Gastrocnemius medialis (tissue), 4 donors: ENCODE measurements at regions not wholly inside any gene's neighbourhood (a gene's known extent, or its start where the extent isn't known, plus 50 kb on each side); places are given as distances from the start of the nearest gene placed in this dataset.

Experiments
- POLR2A ChIP-seq, 2 donors: fragments of 450-650 bp; IDR thresholded peaks; one replicate each; pipeline ENCODE4 v1.6.1; 2017; ENCODE audit warnings: antibody characterized with exemption in 2 of 2, mild to moderate bottlenecking in 2 of 2, moderate library complexity in 2 of 2
- TF ChIP-seq, protein P1 (sequence below), 5 experiments: fragments of 450-650 bp in 3 of 5; fragments of 200-600 bp in 2 of 5; sonication (generic) in 2 of 5; IDR thresholded peaks in 4 of 5; conservative IDR thresholded peaks in 1 of 5; 1 replicate in 4 of 5; 2 replicates in 1 of 5; pipeline ENCODE4 v1.5.1; 2016 to 2019; ENCODE audit warnings: antibody characterized with exemption in 5 of 5, mild to moderate bottlenecking in 3 of 5, moderate library complexity in 3 of 5

DNA sequence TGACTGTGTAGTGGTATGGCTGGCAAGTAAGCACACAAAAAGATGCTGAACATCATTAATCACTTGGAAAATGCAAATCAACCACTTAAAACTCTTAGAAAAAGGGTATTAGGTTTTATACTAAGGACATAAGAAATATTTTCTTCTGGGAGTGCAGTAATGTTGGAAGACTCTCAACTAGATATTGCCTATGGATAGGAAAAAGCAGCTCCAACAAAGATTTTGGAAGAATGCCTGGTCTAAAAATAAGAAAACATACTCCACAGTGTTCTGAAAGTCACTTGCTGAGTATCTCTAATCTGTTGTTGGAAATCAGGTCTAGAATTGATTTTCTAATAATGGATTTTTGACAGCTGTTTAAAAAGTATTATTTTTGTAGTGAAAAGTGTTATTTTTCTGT lies 50.8 kb upstream of the PHYHIPL start:
- TF ChIP-seq POLR2A (IDR thresholded peaks at IDR 0.05), result no peak
- TF ChIP-seq, protein P1, sequence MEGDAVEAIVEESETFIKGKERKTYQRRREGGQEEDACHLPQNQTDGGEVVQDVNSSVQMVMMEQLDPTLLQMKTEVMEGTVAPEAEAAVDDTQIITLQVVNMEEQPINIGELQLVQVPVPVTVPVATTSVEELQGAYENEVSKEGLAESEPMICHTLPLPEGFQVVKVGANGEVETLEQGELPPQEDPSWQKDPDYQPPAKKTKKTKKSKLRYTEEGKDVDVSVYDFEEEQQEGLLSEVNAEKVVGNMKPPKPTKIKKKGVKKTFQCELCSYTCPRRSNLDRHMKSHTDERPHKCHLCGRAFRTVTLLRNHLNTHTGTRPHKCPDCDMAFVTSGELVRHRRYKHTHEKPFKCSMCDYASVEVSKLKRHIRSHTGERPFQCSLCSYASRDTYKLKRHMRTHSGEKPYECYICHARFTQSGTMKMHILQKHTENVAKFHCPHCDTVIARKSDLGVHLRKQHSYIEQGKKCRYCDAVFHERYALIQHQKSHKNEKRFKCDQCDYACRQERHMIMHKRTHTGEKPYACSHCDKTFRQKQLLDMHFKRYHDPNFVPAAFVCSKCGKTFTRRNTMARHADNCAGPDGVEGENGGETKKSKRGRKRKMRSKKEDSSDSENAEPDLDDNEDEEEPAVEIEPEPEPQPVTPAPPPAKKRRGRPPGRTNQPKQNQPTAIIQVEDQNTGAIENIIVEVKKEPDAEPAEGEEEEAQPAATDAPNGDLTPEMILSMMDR (IDR thresholded peaks at IDR 0.05 in 4 of 5, conservative IDR thresholded peaks at IDR 0.05 in 1 of 5), result no peak
